ENCODE measurements at regions not wholly inside any gene's neighbourhood (a gene's known extent, or its start where the extent isn't known, plus 50 kb on each side); places are given as distances from the start of the nearest gene placed in this dataset.

DNA sequence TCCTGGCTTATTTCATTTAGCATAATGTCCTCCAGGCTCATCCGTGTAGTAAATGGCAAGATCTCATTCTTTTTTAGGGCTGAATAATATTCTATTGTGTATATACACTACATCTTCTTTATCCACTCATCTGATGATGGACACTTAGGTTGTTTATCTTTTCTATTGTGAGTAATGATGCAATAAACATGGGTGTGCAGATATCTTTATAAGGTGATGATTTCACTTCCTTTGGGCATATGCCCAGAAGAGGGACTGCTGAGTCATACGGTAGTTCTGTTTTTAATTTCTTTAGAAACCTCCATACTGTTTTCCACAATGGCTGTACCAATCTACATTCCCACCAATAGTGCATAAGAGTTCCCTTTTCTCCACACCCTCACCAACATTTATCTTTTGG is 317.6 kb upstream of the CNKSR2 start:
- Mint-ChIP-seq H3K9me3 (peaks cover 7% of the 10 kb centered on the region), H3K36me3 (ENCODE audit: low read depth) (no peaks in the 10 kb centered on the region), H3K4me1 (no peaks in the 10 kb centered on the region), H3K27me3 (no peaks in the 10 kb centered on the region), H3K4me3 (no peak overlapping the region), H3K27ac (no peak overlapping the region)
- no peak for ATAC-seq
- DNase-seq, result no peak

DNA sequence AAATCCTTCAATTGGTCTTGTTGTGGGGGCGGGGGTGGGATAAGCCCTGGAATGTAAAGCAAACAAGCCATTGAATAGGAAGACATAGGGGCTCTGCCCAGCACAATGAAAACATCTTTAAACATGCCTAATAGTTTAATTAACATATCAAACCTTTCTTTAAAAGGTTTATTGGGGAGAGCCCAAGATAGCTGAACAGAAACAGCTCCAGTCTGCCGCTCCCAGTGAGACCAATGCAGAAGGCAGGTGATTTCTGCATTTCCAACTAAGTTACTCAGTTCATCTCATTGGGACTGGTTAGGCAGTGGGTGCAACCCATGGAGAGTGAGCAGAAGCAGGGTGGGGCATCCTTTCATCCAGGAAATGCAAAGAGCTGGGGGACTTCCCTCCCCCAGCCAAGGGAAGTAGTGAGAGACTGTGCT is 327.2 kb upstream of the CNKSR2 start:
- DNase-seq (no peak), ATAC-seq (no peak)
- Mint-ChIP-seq H3K27ac (no peak overlapping the region), H3K4me3 (no peak overlapping the region), H3K27me3 (peaks cover 5% of the 10 kb centered on the region), H3K4me1 (no peaks in the 10 kb centered on the region), H3K36me3 (ENCODE audit: low read depth) (no peaks in the 10 kb centered on the region), H3K9me3 (no peaks in the 10 kb centered on the region)

DNA sequence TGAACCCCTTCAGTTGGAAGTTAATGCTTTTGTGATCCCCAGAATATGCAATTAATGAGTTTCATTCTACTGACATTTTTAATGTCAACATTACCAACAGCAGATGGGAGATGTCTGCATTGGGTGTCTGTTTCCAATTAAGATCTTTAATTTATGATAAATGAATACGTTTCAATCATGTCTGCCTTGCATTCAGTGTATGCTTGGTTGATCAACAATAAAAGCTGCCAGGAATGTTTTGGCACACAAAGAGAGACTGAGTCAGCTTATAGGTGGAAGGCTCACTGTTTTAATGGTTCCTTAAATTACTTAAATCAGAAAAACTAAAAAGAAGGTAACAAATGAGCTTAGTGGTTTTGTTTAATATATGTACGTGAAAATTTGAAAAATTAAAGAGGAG is 359.9 kb upstream of the CNKSR2 start:
- Mint-ChIP-seq H3K27ac (no peak overlapping the region), H3K4me3 (no peak overlapping the region), H3K36me3 (ENCODE audit: low read depth) (no peaks in the 10 kb centered on the region), H3K4me1 (no peaks in the 10 kb centered on the region), H3K9me3 (peaks cover 5% of the 10 kb centered on the region), H3K27me3 (peaks cover 2% of the 10 kb centered on the region)
- no peak for DNase-seq
- no peak for ATAC-seq

- Mint-ChIP-seq H3K36me3 (ENCODE audit: low read depth) (no peaks in the 10 kb centered on the region), H3K9me3 (no peaks in the 10 kb centered on the region), H3K4me1 (no peaks in the 10 kb centered on the region), H3K4me3 (no peak overlapping the region), H3K27ac (no peak overlapping the region), H3K27me3 (no peaks in the 10 kb centered on the region)
- no peak for DNase-seq
- no peak for ATAC-seq
Observed at GRCh38 chrX:21004835-21005234, 369.4 kb upstream of the CNKSR2 start.

- H3K27me3 Mint-ChIP-seq, result no peaks in the 10 kb centered on the region
- no peak overlapping the region for H3K27ac Mint-ChIP-seq
- DNase-seq (no peak), ATAC-seq (no peak)
- no peaks in the 10 kb centered on the region for H3K9me3 Mint-ChIP-seq
- H3K4me1 Mint-ChIP-seq, result peaks cover 3% of the 10 kb centered on the region
- no peak overlapping the region for H3K4me3 Mint-ChIP-seq
- no peaks in the 10 kb centered on the region for H3K36me3 Mint-ChIP-seq (ENCODE audit: low read depth)
Observed at GRCh38 chrX:20995829-20996228, 378.4 kb upstream of the CNKSR2 start.

- ATAC-seq (no peak), DNase-seq (no peak)
- Mint-ChIP-seq H3K36me3 (ENCODE audit: low read depth) (no peaks in the 10 kb centered on the region), H3K4me1 (peaks cover 3% of the 10 kb centered on the region), H3K4me3 (no peak overlapping the region), H3K27ac (no peak overlapping the region), H3K27me3 (peaks cover 2% of the 10 kb centered on the region), H3K9me3 (no peaks in the 10 kb centered on the region)
Observed at GRCh38 chrX:20989361-20989760, 384.9 kb upstream of the CNKSR2 start.

DNA sequence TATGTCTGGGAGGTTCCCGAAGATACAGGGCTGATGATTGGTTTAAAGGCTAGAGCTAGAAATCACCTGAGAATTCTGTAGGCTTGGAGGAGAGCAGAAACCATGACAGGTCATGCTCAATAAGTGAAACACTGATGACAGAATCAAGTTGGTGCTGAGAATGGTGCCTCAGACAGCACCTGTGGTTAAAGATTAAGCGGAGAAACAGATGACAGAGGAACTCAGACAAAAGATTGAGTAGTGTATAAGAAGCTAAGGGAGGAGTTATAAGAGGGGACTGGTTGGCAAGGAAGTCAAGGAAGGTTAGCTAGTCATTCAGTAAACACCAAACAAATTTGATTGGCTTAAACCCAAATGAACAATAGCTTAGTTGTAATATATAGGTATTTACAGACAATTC is 385.4 kb upstream of the CNKSR2 start:
- DNase-seq (no peak), ATAC-seq (no peak)
- H3K4me3 Mint-ChIP-seq, result no peak overlapping the region
- no peak overlapping the region for H3K27ac Mint-ChIP-seq
- H3K36me3 Mint-ChIP-seq (ENCODE audit: low read depth), result no peaks in the 10 kb centered on the region
- H3K27me3 Mint-ChIP-seq, result peaks cover 2% of the 10 kb centered on the region
- H3K9me3 Mint-ChIP-seq, result no peaks in the 10 kb centered on the region
- H3K4me1 Mint-ChIP-seq, result peaks cover 3% of the 10 kb centered on the region

DNA sequence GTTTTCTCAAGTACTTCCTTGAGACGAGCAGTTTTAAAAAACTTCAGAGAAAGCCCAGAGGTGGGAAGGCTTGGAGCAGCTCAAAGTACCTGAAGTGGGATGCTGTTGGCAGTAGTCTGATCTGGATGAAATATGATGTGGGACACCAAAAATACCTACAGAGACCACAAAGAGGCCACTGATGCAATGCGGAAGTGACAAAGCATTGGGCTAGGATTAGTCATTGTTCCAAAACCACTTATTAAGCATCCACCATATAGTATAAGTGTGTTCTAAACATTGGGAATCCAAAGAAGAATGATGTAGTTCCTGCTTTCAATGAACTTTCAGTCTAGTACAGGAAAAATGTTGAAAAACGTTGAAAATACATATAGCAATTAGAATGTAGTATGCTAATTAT is 386.1 kb upstream of the CNKSR2 start:
- H3K27me3 Mint-ChIP-seq, result peaks cover 2% of the 10 kb centered on the region
- DNase-seq, result no peak
- H3K4me1 Mint-ChIP-seq, result peaks cover 3% of the 10 kb centered on the region
- no peaks in the 10 kb centered on the region for H3K9me3 Mint-ChIP-seq
- no peaks in the 10 kb centered on the region for H3K36me3 Mint-ChIP-seq (ENCODE audit: low read depth)
- no peak overlapping the region for H3K4me3 Mint-ChIP-seq
- no peak overlapping the region for H3K27ac Mint-ChIP-seq
- ATAC-seq, result no peak

- ATAC-seq, result no peak
- Mint-ChIP-seq H3K27me3 (peaks cover 2% of the 10 kb centered on the region), H3K4me3 (no peak overlapping the region), H3K4me1 (no peaks in the 10 kb centered on the region), H3K36me3 (ENCODE audit: low read depth) (no peaks in the 10 kb centered on the region), H3K27ac (no peak overlapping the region), H3K9me3 (no peaks in the 10 kb centered on the region)
- DNase-seq, result no peak
Observed at GRCh38 chrX:20980426-20980825, 393.8 kb upstream of the CNKSR2 start.

DNA sequence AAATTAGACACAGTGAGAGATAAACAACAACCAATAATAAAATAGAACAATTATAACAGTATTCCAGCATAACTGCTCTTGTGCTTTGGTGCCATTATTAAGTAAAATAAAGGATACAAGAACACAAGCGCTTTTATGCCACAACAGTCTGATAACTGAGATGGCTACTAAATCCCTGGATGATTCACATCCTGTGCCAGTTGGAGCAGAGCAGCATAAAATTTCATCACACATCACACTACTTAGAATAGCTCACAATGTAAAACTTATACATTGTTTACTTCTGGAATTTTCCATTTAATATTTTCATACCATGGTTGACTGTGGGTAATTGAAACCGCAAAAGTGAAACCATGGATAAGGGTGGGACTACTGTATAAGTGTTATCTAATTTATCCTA is 399.9 kb upstream of the CNKSR2 start:
- Mint-ChIP-seq H3K27me3 (no peaks in the 10 kb centered on the region), H3K4me3 (no peak overlapping the region), H3K27ac (no peak overlapping the region), H3K4me1 (no peaks in the 10 kb centered on the region), H3K9me3 (no peaks in the 10 kb centered on the region), H3K36me3 (ENCODE audit: low read depth) (no peaks in the 10 kb centered on the region)
- no peak for DNase-seq
- no peak for ATAC-seq

DNA sequence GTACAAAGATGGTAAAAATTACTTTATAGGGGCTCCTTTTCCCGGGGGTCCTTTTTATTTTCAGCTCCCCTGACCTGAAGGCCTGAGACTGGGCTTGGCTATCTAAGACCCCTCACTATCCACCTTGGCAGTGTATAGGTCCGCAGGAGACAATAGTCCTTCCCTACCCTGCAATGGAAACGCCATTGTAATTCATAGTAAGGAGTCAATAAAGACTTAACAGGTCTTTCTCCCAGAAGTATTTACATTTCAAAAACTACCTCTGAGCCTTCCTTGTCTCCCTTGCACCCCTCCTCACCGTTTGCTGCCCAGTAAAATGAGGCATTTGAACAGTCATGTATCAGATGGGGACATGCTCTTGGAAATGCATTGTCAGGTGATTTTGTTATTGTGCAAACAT is 401.2 kb upstream of the CNKSR2 start:
- DNase-seq, result no peak
- Mint-ChIP-seq H3K4me1 (no peaks in the 10 kb centered on the region), H3K36me3 (ENCODE audit: low read depth) (no peaks in the 10 kb centered on the region), H3K4me3 (no peak overlapping the region), H3K27me3 (no peaks in the 10 kb centered on the region), H3K27ac (no peak overlapping the region), H3K9me3 (no peaks in the 10 kb centered on the region)
- no peak for ATAC-seq

- Mint-ChIP-seq H3K36me3 (ENCODE audit: low read depth) (no peaks in the 10 kb centered on the region), H3K4me3 (no peak overlapping the region), H3K27me3 (no peaks in the 10 kb centered on the region), H3K27ac (no peak overlapping the region), H3K4me1 (no peaks in the 10 kb centered on the region), H3K9me3 (no peaks in the 10 kb centered on the region)
- ATAC-seq (no peak), DNase-seq (no peak)
Observed at GRCh38 chrX:20971250-20971649, 403.0 kb upstream of the CNKSR2 start.

DNA sequence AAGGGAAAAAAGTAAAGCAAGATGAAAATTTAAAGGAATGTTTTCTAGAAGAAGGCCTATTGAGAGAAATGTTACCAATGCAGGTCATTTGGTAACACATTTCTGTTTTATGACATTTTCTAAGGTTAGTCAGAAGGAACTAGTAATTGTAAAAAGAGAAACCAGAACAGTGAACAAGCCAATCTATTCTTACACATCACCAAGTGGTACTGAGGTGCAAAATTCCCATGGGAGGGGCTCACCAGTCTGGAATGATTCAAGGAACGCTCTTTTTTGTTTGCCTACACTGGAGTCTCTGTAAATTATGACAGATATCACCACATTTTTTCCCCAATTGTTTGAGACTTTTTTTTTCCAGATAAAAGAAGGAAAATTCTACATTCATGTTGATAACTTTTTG is 404.7 kb upstream of the CNKSR2 start:
- no peaks in the 10 kb centered on the region for H3K9me3 Mint-ChIP-seq
- DNase-seq (no peak), ATAC-seq (no peak)
- no peaks in the 10 kb centered on the region for H3K36me3 Mint-ChIP-seq (ENCODE audit: low read depth)
- H3K4me1 Mint-ChIP-seq, result no peaks in the 10 kb centered on the region
- no peak overlapping the region for H3K4me3 Mint-ChIP-seq
- no peak overlapping the region for H3K27ac Mint-ChIP-seq
- no peaks in the 10 kb centered on the region for H3K27me3 Mint-ChIP-seq

GRCh38 chrX:20968996-20969395 is 405.2 kb upstream of the CNKSR2 start:
- ATAC-seq, result no peak
- no peak overlapping the region for H3K4me3 Mint-ChIP-seq
- H3K9me3 Mint-ChIP-seq, result no peaks in the 10 kb centered on the region
- H3K4me1 Mint-ChIP-seq, result no peaks in the 10 kb centered on the region
- H3K27ac Mint-ChIP-seq, result no peak overlapping the region
- no peak for DNase-seq
- H3K27me3 Mint-ChIP-seq, result no peaks in the 10 kb centered on the region
- no peaks in the 10 kb centered on the region for H3K36me3 Mint-ChIP-seq (ENCODE audit: low read depth)

DNA sequence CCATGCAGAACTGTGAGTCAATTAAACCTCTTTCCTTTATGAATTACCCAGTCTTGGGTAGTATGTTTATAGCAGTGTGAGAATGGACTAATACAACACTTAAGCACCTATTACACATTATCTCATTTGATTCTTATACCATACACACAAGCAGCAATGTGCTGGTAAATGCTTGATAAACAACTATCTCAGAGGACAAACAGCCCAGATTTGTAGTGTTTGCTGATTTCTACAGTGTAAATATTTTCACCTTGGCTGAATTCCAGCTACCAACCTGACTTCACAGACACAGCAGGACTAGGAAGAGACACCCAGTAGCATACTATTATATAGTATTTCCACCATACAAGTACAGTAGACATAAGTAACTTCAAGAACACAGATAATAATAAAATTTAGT is 406.5 kb upstream of the CNKSR2 start:
- Mint-ChIP-seq H3K9me3 (peaks cover 3% of the 10 kb centered on the region), H3K4me1 (no peaks in the 10 kb centered on the region), H3K4me3 (no peak overlapping the region), H3K27me3 (no peaks in the 10 kb centered on the region), H3K27ac (no peak overlapping the region), H3K36me3 (ENCODE audit: low read depth) (no peaks in the 10 kb centered on the region)
- no peak for ATAC-seq
- no peak for DNase-seq

DNA sequence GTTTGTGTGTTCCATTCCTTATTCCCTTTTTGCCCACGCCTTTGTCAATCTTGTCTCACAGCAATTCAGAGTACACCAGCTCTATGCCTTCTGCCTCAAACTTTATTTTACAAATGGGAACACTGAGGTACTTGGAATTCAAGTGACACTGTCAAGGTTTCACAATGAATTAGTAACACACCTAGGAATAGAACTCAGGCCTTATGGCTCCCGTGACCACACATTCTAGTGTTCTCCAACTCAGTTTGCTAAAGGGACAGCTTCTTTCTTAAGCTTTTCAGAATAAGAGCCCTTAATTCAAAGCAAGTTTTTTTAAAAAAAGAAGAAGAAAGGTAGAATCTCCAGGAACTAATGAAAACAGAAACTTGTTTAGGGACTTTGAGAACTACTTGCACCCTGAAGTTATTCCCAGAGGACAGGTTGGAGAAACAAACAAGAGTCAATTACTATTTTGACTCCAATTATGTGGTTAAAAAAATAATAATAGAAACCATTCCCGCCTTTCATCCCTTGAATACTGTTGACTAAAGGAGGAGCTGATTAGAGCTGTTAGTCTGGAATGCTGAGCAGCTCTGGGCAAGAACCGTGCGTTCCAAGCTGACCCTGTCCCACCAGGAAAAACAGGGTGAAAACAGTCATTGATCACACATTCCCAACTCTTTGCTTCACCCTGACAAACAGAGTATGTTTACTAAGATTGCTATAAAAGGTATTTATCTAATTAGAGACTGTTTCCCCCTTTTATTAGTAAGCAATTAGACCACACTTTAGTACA is 408.8 kb upstream of the CNKSR2 start:
- H3K36me3 Mint-ChIP-seq (ENCODE audit: low read depth), result no peaks in the 10 kb centered on the region
- H3K4me3 Mint-ChIP-seq, result no peak overlapping the region
- H3K27ac Mint-ChIP-seq, result no peak overlapping the region
- ATAC-seq (no peak), DNase-seq (no peak)
- H3K4me1 Mint-ChIP-seq, result no peaks in the 10 kb centered on the region
- H3K27me3 Mint-ChIP-seq, result no peaks in the 10 kb centered on the region
- H3K9me3 Mint-ChIP-seq, result peaks cover 3% of the 10 kb centered on the region

Measured in activated naive CD8-positive, alpha-beta T cell treated with anti-CD3 and anti-CD28 coated beads, Interleukin-2, amount 50 U/mL, for 24 hours (primary cell).